AG09319 (cell line): ENCODE measurements at regions not wholly inside any gene's neighbourhood (a gene's known extent, or its start where the extent isn't known, plus 50 kb on each side); places are given as distances from the start of the nearest gene placed in this dataset.
"Not testable (repeated sequence)": the region's sequence is repeated elsewhere in the genome, so short reads cannot be mapped to it uniquely, and the experiment has no call there.

Source experiments
- DNase-seq: peaks from one replicate; pipeline ENCODE4 v3.0.0-alpha.2; 2010; ENCODE audit warnings: low read depth; ENCODE audit errors: extremely low read depth
- CTCF ChIP-seq: IDR thresholded peaks from 2 replicates; pipeline ENCODE4 v1.5.1; 2011; ENCODE audit warnings: low read depth, mild to moderate bottlenecking, inconsistent platforms, low read length, moderate library complexity

GRCh38 chr13:72622546-72622945, 104.9 kb downstream of the MZT1 start:
- DNase-seq, result no peak

GRCh38 chr13:72620874-72621273, 106.6 kb downstream of the MZT1 start:
- DNase-seq, result no peak
- no peak for TF ChIP-seq CTCF

More at GRCh38 chr13:72622546-72622945, 104.9 kb downstream of the MZT1 start:
- TF ChIP-seq CTCF, result no peak

- DNase-seq, result no peak
- no peak for TF ChIP-seq CTCF
These were observed 109.5 kb downstream of the MZT1 start for GRCh38 chr13:72617951-72618350.

GRCh38 chr13:72617186-72617585, 110.2 kb downstream of the MZT1 start:
- DNase-seq, result no peak

GRCh38 chr13:72610251-72610891, 117.1 kb downstream of the MZT1 start:
- not testable (repeated sequence) for DNase-seq

More at GRCh38 chr13:72617186-72617585, 110.2 kb downstream of the MZT1 start:
- no peak for TF ChIP-seq CTCF

GRCh38 chr13:72599178-72599743, 128.2 kb downstream of the MZT1 start:
- TF ChIP-seq CTCF, result no peak
- no peak for DNase-seq

- TF ChIP-seq CTCF, result no peak
- DNase-seq, result no peak
These were observed 137.2 kb downstream of the MZT1 start for GRCh38 chr13:72590091-72590740.
